Mesendoderm (in vitro differentiated cells): ENCODE measurements at regions not wholly inside any gene's neighbourhood (a gene's known extent, or its start where the extent isn't known, plus 50 kb on each side); places are given as distances from the start of the nearest gene placed in this dataset.

Experiments
- DNase-seq: peaks from one replicate; pipeline ENCODE4 v3.0.0; 2013
- H2AK5ac ChIP-seq: 2 replicates; pipeline ENCODE4 v1.6.1; 2013; ENCODE audit warnings: low read length, inconsistent platforms
- H2BK120ac ChIP-seq: 2 replicates; pipeline ENCODE4 v1.6.1; 2013; ENCODE audit warnings: low read depth, mild to moderate bottlenecking, low read length, moderate library complexity, mixed read lengths
- H2BK15ac ChIP-seq: replicated peaks from 2 replicates; pipeline ENCODE4 v1.6.1; 2013; ENCODE audit warnings: low read depth, mild to moderate bottlenecking, moderate library complexity
- H2BK5ac ChIP-seq: 2 replicates; pipeline ENCODE4 v1.6.1; 2013; ENCODE audit warnings: low read length, inconsistent platforms
- H3K18ac ChIP-seq: 2 replicates; pipeline ENCODE4 v1.6.1; 2013; ENCODE audit warnings: mild to moderate bottlenecking, low read length, mixed read lengths
- H3K23ac ChIP-seq: one replicate; pipeline ENCODE4 v1.6.1; 2013; ENCODE audit warnings: low read length
- H3K27ac ChIP-seq: 2 replicates; pipeline ENCODE4 v1.5.1; 2013; ENCODE audit warnings: low read depth, mild to moderate bottlenecking, inconsistent platforms, low read length, moderate library complexity
- H3K27me3 ChIP-seq: 2 replicates; pipeline ENCODE4 v1.6.1; 2013; ENCODE audit warnings: low read length, control low read depth, mild to moderate bottlenecking, inconsistent platforms; ENCODE audit not compliant: insufficient read depth, poor library complexity
- H3K36me3 ChIP-seq: 2 replicates; pipeline ENCODE4 v1.6.1; 2013; ENCODE audit warnings: low read length, inconsistent platforms; ENCODE audit not compliant: control insufficient read depth, insufficient read depth
- H3K4ac ChIP-seq: one replicate; pipeline ENCODE4 v1.6.1; 2013; ENCODE audit warnings: low read depth, mild to moderate bottlenecking, low read length, moderate library complexity
- H3K4me1 ChIP-seq: 2 replicates; pipeline ENCODE4 v1.6.1; 2013; ENCODE audit warnings: low read depth, low read length, inconsistent platforms; ENCODE audit not compliant: control insufficient read depth
- H3K4me2 ChIP-seq: 2 replicates; pipeline ENCODE4 v1.6.1; 2013; ENCODE audit warnings: low read length
- H3K4me3 ChIP-seq: 2 replicates; pipeline ENCODE4 v1.5.1; 2013; ENCODE audit warnings: mild to moderate bottlenecking, low read length
- H3K56ac ChIP-seq: one replicate; pipeline ENCODE4 v1.6.1; 2013; ENCODE audit warnings: low read length
- H3K79me1 ChIP-seq: 2 replicates; pipeline ENCODE4 v1.6.1; 2013; ENCODE audit warnings: low read length, inconsistent platforms
- H3K79me2 ChIP-seq: 2 replicates; pipeline ENCODE4 v1.6.1; 2013; ENCODE audit warnings: mild to moderate bottlenecking, low read length; ENCODE audit not compliant: control insufficient read depth, insufficient read depth
- H3K9ac ChIP-seq: 2 replicates; pipeline ENCODE4 v1.6.1; 2013; ENCODE audit warnings: low read length, inconsistent platforms
- H4K5ac ChIP-seq: one replicate; pipeline ENCODE4 v1.6.1; 2013; ENCODE audit warnings: low read length
- H4K8ac ChIP-seq: one replicate; pipeline ENCODE4 v1.6.1; 2013; ENCODE audit warnings: low read depth, mild to moderate bottlenecking, control low read depth, low read length, moderate library complexity
- WGBS: extraction: QIAGEN DNeasy Blood & Tissue Kit; methylation state at CpG from one replicate; pipeline ENCODE4 v1.1.7; 2013; ENCODE audit warnings: low lambda C conversion rate, missing lambda C conversion rate; ENCODE audit not compliant: insufficient coverage; ENCODE audit errors: extremely low coverage; 5-methylcytosine and 5-hydroxymethylcytosine counted together

- WGBS: no CpG with 5 or more reads among the region's 2 CpGs
- DNase-seq: no peak
These were observed 153.0 kb downstream of the TNFSF18 start for GRCh38 chr1:172897738-172898137.

GRCh38 chr1:172898866-172899265 is 151.9 kb downstream of the TNFSF18 start:
- no peak overlapping the region for H3K23ac ChIP-seq
- H3K79me1 ChIP-seq: no peaks in the 10 kb centered on the region
- H3K27me3 ChIP-seq: no peaks in the 10 kb centered on the region

More at GRCh38 chr1:172897738-172898137, 153.0 kb downstream of the TNFSF18 start:
- Histone ChIP-seq H2AK5ac (no peak overlapping the region), H3K4me1 (no peaks in the 10 kb centered on the region), H3K27me3 (no peaks in the 10 kb centered on the region), H3K18ac (no peak overlapping the region), H3K56ac (no peak overlapping the region), H3K4ac (no peak overlapping the region), H3K79me2 (no peaks in the 10 kb centered on the region), H3K9ac (no peak overlapping the region), H2BK5ac (no peak overlapping the region), H2BK120ac (no peak overlapping the region), H4K5ac (no peak overlapping the region), H3K4me2 (no peak overlapping the region), H3K79me1 (no peaks in the 10 kb centered on the region), H3K23ac (no peak overlapping the region), H3K4me3 (no peak overlapping the region), H3K36me3 (no peaks in the 10 kb centered on the region), H3K27ac (no peak overlapping the region), H2BK15ac (no peak overlapping the region), H4K8ac (no peak overlapping the region)

GRCh38 chr1:172900376-172900997 is 150.3 kb downstream of the TNFSF18 start:
- H2BK15ac ChIP-seq: no peak overlapping the region
- no peak overlapping the region for H3K23ac ChIP-seq
- H2BK5ac ChIP-seq: no peak overlapping the region
- no peak overlapping the region for H4K8ac ChIP-seq
- H3K79me2 ChIP-seq: no peaks in the 10 kb centered on the region
- H3K9ac ChIP-seq: no peak overlapping the region
- no peak overlapping the region for H3K18ac ChIP-seq
- no peak for DNase-seq
- no peak overlapping the region for H3K4ac ChIP-seq
- no peaks in the 10 kb centered on the region for H3K4me1 ChIP-seq
- H2BK120ac ChIP-seq: no peak overlapping the region
- no peak overlapping the region for H3K4me3 ChIP-seq
- no peak overlapping the region for H2AK5ac ChIP-seq
- H4K5ac ChIP-seq: no peak overlapping the region
- 100% methylated on average over 2 of the region's 2 CpGs for WGBS
- no peaks in the 10 kb centered on the region for H3K36me3 ChIP-seq
- no peak overlapping the region for H3K4me2 ChIP-seq
- H3K27ac ChIP-seq: no peak overlapping the region
- no peaks in the 10 kb centered on the region for H3K27me3 ChIP-seq
- no peaks in the 10 kb centered on the region for H3K79me1 ChIP-seq
- no peak overlapping the region for H3K56ac ChIP-seq

More at GRCh38 chr1:172898866-172899265, 151.9 kb downstream of the TNFSF18 start:
- no peak overlapping the region for H2BK15ac ChIP-seq
- no peaks in the 10 kb centered on the region for H3K4me1 ChIP-seq
- H2BK5ac ChIP-seq: no peak overlapping the region
- no peak overlapping the region for H2BK120ac ChIP-seq
- DNase-seq: no peak
- no peak overlapping the region for H3K9ac ChIP-seq
- H3K4me2 ChIP-seq: no peak overlapping the region
- no peak overlapping the region for H3K18ac ChIP-seq
- H2AK5ac ChIP-seq: no peak overlapping the region
- H3K79me2 ChIP-seq: no peaks in the 10 kb centered on the region
- WGBS: no CpG with 5 or more reads among the region's 3 CpGs
- H3K4me3 ChIP-seq: no peak overlapping the region
- no peaks in the 10 kb centered on the region for H3K36me3 ChIP-seq
- no peak overlapping the region for H4K5ac ChIP-seq
- H4K8ac ChIP-seq: no peak overlapping the region
- no peak overlapping the region for H3K56ac ChIP-seq
- no peak overlapping the region for H3K27ac ChIP-seq
- no peak overlapping the region for H3K4ac ChIP-seq

- H3K4me3 ChIP-seq: no peak overlapping the region
- WGBS: no CpG with 5 or more reads among the region's 2 CpGs
- H3K79me2 ChIP-seq: no peaks in the 10 kb centered on the region
- no peak overlapping the region for H2BK5ac ChIP-seq
- H2BK120ac ChIP-seq: no peak overlapping the region
- H3K27me3 ChIP-seq: no peaks in the 10 kb centered on the region
- H2BK15ac ChIP-seq: no peak overlapping the region
- H2AK5ac ChIP-seq: no peak overlapping the region
- no peak overlapping the region for H3K4me2 ChIP-seq
- no peak overlapping the region for H4K8ac ChIP-seq
- H3K79me1 ChIP-seq: no peaks in the 10 kb centered on the region
- H4K5ac ChIP-seq: no peak overlapping the region
- H3K56ac ChIP-seq: no peak overlapping the region
- no peak overlapping the region for H3K27ac ChIP-seq
- no peak overlapping the region for H3K23ac ChIP-seq
- H3K9ac ChIP-seq: no peak overlapping the region
- DNase-seq: no peak
- H3K36me3 ChIP-seq: no peaks in the 10 kb centered on the region
- H3K4ac ChIP-seq: no peak overlapping the region
- no peaks in the 10 kb centered on the region for H3K4me1 ChIP-seq
- no peak overlapping the region for H3K18ac ChIP-seq
These were observed 148.5 kb downstream of the TNFSF18 start for GRCh38 chr1:172902200-172902599.

GRCh38 chr1:172902861-172903381 is 147.8 kb downstream of the TNFSF18 start:
- no peaks in the 10 kb centered on the region for H3K27me3 ChIP-seq
- H3K18ac ChIP-seq: no peak overlapping the region
- H3K79me1 ChIP-seq: no peaks in the 10 kb centered on the region
- no peak overlapping the region for H2BK5ac ChIP-seq
- H3K79me2 ChIP-seq: no peaks in the 10 kb centered on the region
- no peak overlapping the region for H3K27ac ChIP-seq
- H3K9ac ChIP-seq: no peak overlapping the region
- H2AK5ac ChIP-seq: no peak overlapping the region
- H3K4me3 ChIP-seq: no peak overlapping the region
- H3K23ac ChIP-seq: no peak overlapping the region
- no peak overlapping the region for H4K8ac ChIP-seq
- H2BK15ac ChIP-seq: no peak overlapping the region
- H4K5ac ChIP-seq: no peak overlapping the region
- no peak overlapping the region for H3K4ac ChIP-seq
- H3K36me3 ChIP-seq: no peaks in the 10 kb centered on the region
- H2BK120ac ChIP-seq: no peak overlapping the region
- no CpG with 5 or more reads among the region's 1 CpG for WGBS
- H3K56ac ChIP-seq: no peak overlapping the region
- H3K4me1 ChIP-seq: no peaks in the 10 kb centered on the region
- no peak overlapping the region for H3K4me2 ChIP-seq
- no peak for DNase-seq
